PC-9 (cell line): ENCODE measurements at regions not wholly inside any gene's neighbourhood (a gene's known extent, or its start where the extent isn't known, plus 50 kb on each side); places are given as distances from the start of the nearest gene placed in this dataset.

Experiments
- CTCF ChIP-seq: fragments of 200-600 bp; sonication (generic); conservative IDR thresholded peaks from 2 replicates; pipeline ENCODE4 v1.6.1; 2017; ENCODE audit warnings: mixed run types, antibody characterized with exemption, mild to moderate bottlenecking, moderate library complexity
- EZH2 ChIP-seq: fragments of 200-600 bp; sonication (generic); IDR thresholded peaks from 2 replicates; pipeline ENCODE4 v1.8.0; 2017; ENCODE audit warnings: antibody characterized with exemption, low read depth

GRCh38 chr16:5505091-5505887, 407.7 kb upstream of the EEF2KMT start:
- TF ChIP-seq CTCF (no peak), EZH2 (no peak)
